Neural crest cell (in vitro differentiated cells): ENCODE measurements at regions not wholly inside any gene's neighbourhood (a gene's known extent, or its start where the extent isn't known, plus 50 kb on each side); places are given as distances from the start of the nearest gene placed in this dataset.

Experiments used
- DNase-seq: peaks from one replicate; pipeline ENCODE4 v3.0.0; 2021; ENCODE audit warnings: low read depth, mixed read lengths, low spot score
- H3K27ac Mint-ChIP-seq: one replicate; pipeline ENCODE4 v1.8.0; 2021; ENCODE audit warnings: mild to moderate bottlenecking, mixed read lengths; ENCODE audit not compliant: unreplicated experiment
- H3K27me3 Mint-ChIP-seq: 2 replicates; pipeline ENCODE4 v1.8.0; 2021; ENCODE audit warnings: low read depth, mild to moderate bottlenecking, mixed read lengths
- H3K36me3 Mint-ChIP-seq: 2 replicates; pipeline ENCODE4 v1.8.0; 2021; ENCODE audit warnings: low read depth, mild to moderate bottlenecking, mixed read lengths
- H3K4me1 Mint-ChIP-seq: 2 replicates; pipeline ENCODE4 v1.8.0; 2021; ENCODE audit warnings: mixed read lengths
- H3K4me3 Mint-ChIP-seq: one replicate; pipeline ENCODE4 v1.8.0; 2021; ENCODE audit warnings: mild to moderate bottlenecking, mixed read lengths
- H3K9me3 Mint-ChIP-seq: 2 replicates; pipeline ENCODE4 v1.8.0; 2021; ENCODE audit warnings: mixed read lengths
- TF ChIP-seq, protein P1 (sequence below): fragments of 200-600 bp; sonication (generic); conservative IDR thresholded peaks from 2 replicates; pipeline ENCODE4 v1.5.0; 2021; ENCODE audit warnings: antibody characterized with exemption, mild to moderate bottlenecking

GRCh38 chr2:48110492-48110891, 204.0 kb upstream of the FOXN2 start:
- peak overlapping the region; percentile 94 for H3K4me3 Mint-ChIP-seq
- H3K9me3 Mint-ChIP-seq = no peaks in the 10 kb centered on the region
- H3K27ac Mint-ChIP-seq = no peak overlapping the region
- no peaks in the 10 kb centered on the region for H3K27me3 Mint-ChIP-seq
- H3K4me1 Mint-ChIP-seq = peaks cover 50% of the 10 kb centered on the region
- no peaks in the 10 kb centered on the region for H3K36me3 Mint-ChIP-seq
- TF ChIP-seq, protein P1, sequence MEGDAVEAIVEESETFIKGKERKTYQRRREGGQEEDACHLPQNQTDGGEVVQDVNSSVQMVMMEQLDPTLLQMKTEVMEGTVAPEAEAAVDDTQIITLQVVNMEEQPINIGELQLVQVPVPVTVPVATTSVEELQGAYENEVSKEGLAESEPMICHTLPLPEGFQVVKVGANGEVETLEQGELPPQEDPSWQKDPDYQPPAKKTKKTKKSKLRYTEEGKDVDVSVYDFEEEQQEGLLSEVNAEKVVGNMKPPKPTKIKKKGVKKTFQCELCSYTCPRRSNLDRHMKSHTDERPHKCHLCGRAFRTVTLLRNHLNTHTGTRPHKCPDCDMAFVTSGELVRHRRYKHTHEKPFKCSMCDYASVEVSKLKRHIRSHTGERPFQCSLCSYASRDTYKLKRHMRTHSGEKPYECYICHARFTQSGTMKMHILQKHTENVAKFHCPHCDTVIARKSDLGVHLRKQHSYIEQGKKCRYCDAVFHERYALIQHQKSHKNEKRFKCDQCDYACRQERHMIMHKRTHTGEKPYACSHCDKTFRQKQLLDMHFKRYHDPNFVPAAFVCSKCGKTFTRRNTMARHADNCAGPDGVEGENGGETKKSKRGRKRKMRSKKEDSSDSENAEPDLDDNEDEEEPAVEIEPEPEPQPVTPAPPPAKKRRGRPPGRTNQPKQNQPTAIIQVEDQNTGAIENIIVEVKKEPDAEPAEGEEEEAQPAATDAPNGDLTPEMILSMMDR = no peak
- DNase-seq = no peak

DNA sequence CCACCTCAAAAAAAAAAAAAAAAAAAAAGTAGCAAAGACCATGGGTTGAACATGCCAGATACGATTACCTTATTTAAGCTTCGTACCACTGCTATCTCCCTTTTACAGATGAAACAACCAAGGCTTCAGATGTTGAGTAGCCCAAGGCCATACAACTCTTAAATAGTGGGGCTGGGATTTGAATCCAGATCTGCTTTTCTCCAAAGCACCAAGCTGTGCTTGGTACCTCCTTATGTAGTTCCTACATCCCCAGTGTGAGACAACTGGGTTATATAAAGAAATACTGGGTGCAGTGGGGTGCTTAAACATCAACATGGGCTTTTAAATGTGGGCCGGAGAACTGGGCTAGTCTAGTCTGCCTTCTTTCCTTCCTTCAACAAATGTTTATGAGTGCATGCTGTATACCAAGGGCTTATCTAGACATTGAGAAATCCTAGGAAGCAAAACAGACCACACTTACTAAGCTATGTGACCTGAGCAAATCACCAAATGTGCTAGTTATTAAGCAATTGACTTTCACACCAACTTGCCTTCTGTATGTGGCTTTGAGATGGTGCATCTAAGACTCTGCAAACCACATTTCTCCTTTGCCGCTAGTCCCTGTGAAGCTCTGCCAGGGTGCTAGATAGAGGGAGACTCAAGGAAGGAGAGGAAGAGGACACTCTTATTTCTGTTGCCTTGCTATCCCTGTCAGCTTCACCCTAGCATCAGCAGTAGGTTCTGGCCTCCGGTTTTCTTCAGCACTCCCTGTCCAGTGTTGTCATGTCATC, 201.4 kb upstream of the FOXN2 start:
- no peaks in the 10 kb centered on the region for H3K36me3 Mint-ChIP-seq
- peaks cover 28% of the 10 kb centered on the region for H3K4me1 Mint-ChIP-seq
- peak overlapping the region; percentile 74 for H3K4me3 Mint-ChIP-seq
- no peak overlapping the region for H3K27ac Mint-ChIP-seq
- no peaks in the 10 kb centered on the region for H3K9me3 Mint-ChIP-seq
- TF ChIP-seq, protein P1 = no peak
- no peak for DNase-seq
- H3K27me3 Mint-ChIP-seq = no peaks in the 10 kb centered on the region

- DNase-seq = no peak
Observed at GRCh38 chr2:48113767-48114166, 200.7 kb upstream of the FOXN2 start.

GRCh38 chr2:48114256-48114655, 200.2 kb upstream of the FOXN2 start:
- Mint-ChIP-seq H3K36me3 (no peaks in the 10 kb centered on the region), H3K4me1 (peaks cover 28% of the 10 kb centered on the region), H3K4me3 (no peak overlapping the region), H3K9me3 (no peaks in the 10 kb centered on the region), H3K27me3 (no peaks in the 10 kb centered on the region), H3K27ac (no peak overlapping the region)
- TF ChIP-seq, protein P1 = no peak
- DNase-seq = no peak

More at GRCh38 chr2:48113767-48114166, 200.7 kb upstream of the FOXN2 start:
- no peaks in the 10 kb centered on the region for H3K27me3 Mint-ChIP-seq
- H3K27ac Mint-ChIP-seq = no peak overlapping the region
- no peaks in the 10 kb centered on the region for H3K36me3 Mint-ChIP-seq
- no peaks in the 10 kb centered on the region for H3K9me3 Mint-ChIP-seq
- H3K4me3 Mint-ChIP-seq = peak overlapping the region; percentile 74
- TF ChIP-seq, protein P1 = no peak
- H3K4me1 Mint-ChIP-seq = peaks cover 28% of the 10 kb centered on the region

- no peak for DNase-seq
- H3K36me3 Mint-ChIP-seq = no peaks in the 10 kb centered on the region
- H3K4me1 Mint-ChIP-seq = peaks cover 25% of the 10 kb centered on the region
- H3K9me3 Mint-ChIP-seq = no peaks in the 10 kb centered on the region
- TF ChIP-seq, protein P1 = no peak
- H3K27ac Mint-ChIP-seq = no peak overlapping the region
- no peak overlapping the region for H3K4me3 Mint-ChIP-seq
- no peaks in the 10 kb centered on the region for H3K27me3 Mint-ChIP-seq
Observed at GRCh38 chr2:48116497-48116896, 198.0 kb upstream of the FOXN2 start.
